Adrenal gland (tissue), 9 donors: ENCODE measurements at regions not wholly inside any gene's neighbourhood (a gene's known extent, or its start where the extent isn't known, plus 50 kb on each side); places are given as distances from the start of the nearest gene placed in this dataset.

ENCODE experiments used
- DNase-seq, 7 donors: peaks; one replicate each; pipeline ENCODE4 v3.0.0-alpha.2; 2019 to 2020
- H3K27ac ChIP-seq, 5 donors: fragments of 200-600 bp; sonication (generic) in 4 of 5; 1 replicate in 3 of 5; 2 replicates in 2 of 5; pipeline versions ENCODE4 v1.5.1 to v1.8.0; 2016 to 2020; ENCODE audit warnings: mild to moderate bottlenecking in 1 of 5
- H3K27me3 ChIP-seq: fragments of 200-600 bp; 2 replicates; pipeline ENCODE4 v1.8.0; 2021
- H3K36me3 ChIP-seq, 2 donors: fragments of 200-600 bp; replicated peaks in 1 of 2; 1 replicate in 1 of 2; 2 replicates in 1 of 2; pipeline versions ENCODE4 v1.5.1 to v1.8.0; 2018 to 2022
- H3K4me1 ChIP-seq, 2 donors: fragments of 200-600 bp; replicated peaks in 1 of 2; 1 replicate in 1 of 2; 2 replicates in 1 of 2; pipeline versions ENCODE4 v1.5.1 to v1.8.0; 2018 to 2021
- H3K4me3 ChIP-seq, 4 donors: fragments of 200-600 bp; sonication (generic) in 3 of 4; one replicate each; pipeline ENCODE4 v1.5.1; 2016 to 2018
- H3K9me3 ChIP-seq, 3 donors: fragments of 200-600 bp; sonication (generic) in 1 of 3; replicated peaks in 1 of 3; 1 replicate in 2 of 3; 2 replicates in 1 of 3; pipeline versions ENCODE4 v1.5.1 to v1.8.0; 2016 to 2021
- CTCF ChIP-seq, 6 experiments: fragments of 450-650 bp in 4 of 6; fragments of 200-600 bp in 2 of 6; sonication (generic) in 1 of 6; IDR thresholded peaks; 1 replicate in 5 of 6; 2 replicates in 1 of 6; pipeline versions ENCODE4 v1.5.1 to v1.8.0; 2016 to 2021; ENCODE audit warnings: antibody characterized with exemption in 6 of 6, mild to moderate bottlenecking in 2 of 6, moderate library complexity in 1 of 6
- POLR2A ChIP-seq, 2 donors: fragments of 450-650 bp; IDR thresholded peaks; one replicate each; pipeline ENCODE4 v1.6.1; 2017; ENCODE audit warnings: antibody characterized with exemption in 2 of 2, mild to moderate bottlenecking in 2 of 2, moderate library complexity in 1 of 2
- WGBS, 4 donors: extraction: QIAGEN DNeasy Blood & Tissue Kit in 2 of 4; methylation state at CpG; one replicate each; pipeline versions ENCODE4 v1.1.5 to v1.1.7; 2013 to 2017; 5-methylcytosine and 5-hydroxymethylcytosine counted together
- intact Hi-C, 2 donors: fragments of 100-400 bp; cut with DNase I; formaldehyde crosslinking; loops; one replicate each; pipeline versions ENCODE4 v1.14.1 to v1.15.0; 2022 to 2023
- donor health status: healthy with polysubstance abuse.
- donor health status: Bipolar disorder and iron deficiency.
- donor health status: DM: yes; HTN: yes; CAD: no.
- donor health status: DM: no; HTN: no; CAD: no.
- donor health status: DM: no; HTN: no; CAD: no.

GRCh38 chr18:23337599-23338444 is 115.3 kb upstream of the RIOK3 start:
- H3K4me3 ChIP-seq, result no peak overlapping the region
- no peak overlapping the region for H3K27ac ChIP-seq
- DNase-seq, result no peak
- TF ChIP-seq CTCF (IDR thresholded peaks at IDR 0.05), result no peak
- no peak for TF ChIP-seq POLR2A (IDR thresholded peaks at IDR 0.05)
- WGBS, 4 donors, result 90 to 98% (median 94%) methylated on average over 3 of the region's 3 CpGs
- peaks cover 0 to 14% of the 10 kb centered on the region in 2 donors for H3K4me1 ChIP-seq
- no peaks in the 10 kb centered on the region for H3K27me3 ChIP-seq
- intact Hi-C loops, result no loop called here
- H3K9me3 ChIP-seq, result no peaks in the 10 kb centered on the region
- no peaks in the 10 kb centered on the region for H3K36me3 ChIP-seq

DNA sequence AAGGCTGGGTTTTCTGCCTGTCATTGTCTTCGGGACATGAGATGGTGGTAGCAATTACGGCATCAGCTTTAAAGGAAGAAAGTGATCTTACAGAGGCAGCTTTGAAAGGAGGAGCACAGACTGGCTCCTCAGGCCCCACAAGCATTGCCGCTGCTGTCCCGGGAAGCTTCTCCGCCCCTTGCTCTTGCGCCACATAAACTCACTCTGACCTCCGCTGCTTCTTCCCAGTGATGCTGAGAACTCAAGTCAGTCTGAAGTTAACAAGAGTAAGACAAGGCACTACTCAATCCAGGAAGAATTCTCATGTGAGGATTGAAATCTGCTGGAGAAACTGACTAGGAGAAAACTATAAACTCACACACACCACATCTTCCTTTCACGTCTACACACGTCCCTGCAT is 112.4 kb upstream of the RIOK3 start:
- intact Hi-C loops, result no loop called here
- Histone ChIP-seq H3K27ac (no peak overlapping the region), H3K4me1 (peaks cover 0 to 10% of the 10 kb centered on the region in 2 donors), H3K27me3 (no peaks in the 10 kb centered on the region), H3K9me3 (no peaks in the 10 kb centered on the region), H3K4me3 (no peak overlapping the region), H3K36me3 (no peaks in the 10 kb centered on the region)
- WGBS, 4 donors, result 89 to 95% (median 93%) methylated on average over 9 of the region's 9 CpGs
- TF ChIP-seq POLR2A (IDR thresholded peaks at IDR 0.05) (no peak), CTCF (IDR thresholded peaks at IDR 0.05) (no peak)
- DNase-seq, result no peak

DNA sequence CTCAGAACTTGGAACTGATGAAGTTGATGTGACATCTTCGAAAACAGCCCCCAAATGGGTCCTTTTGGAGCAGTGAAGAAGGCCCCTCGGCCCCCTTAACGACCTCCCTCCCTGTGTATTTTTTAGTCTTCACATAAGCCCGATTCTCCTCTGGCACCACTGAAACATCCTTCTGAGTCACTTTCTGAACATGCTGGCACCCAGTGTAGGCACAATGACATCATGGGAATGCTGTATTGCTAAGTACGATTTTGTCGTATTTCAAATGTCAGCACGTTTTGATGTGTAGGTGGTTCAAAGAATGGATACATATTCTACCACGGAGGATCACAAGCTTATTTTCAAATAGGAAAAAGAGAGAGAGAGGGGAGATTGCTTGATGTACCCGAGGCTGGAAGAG is 111.7 kb upstream of the RIOK3 start:
- H3K27ac ChIP-seq, result no peak overlapping the region

DNA sequence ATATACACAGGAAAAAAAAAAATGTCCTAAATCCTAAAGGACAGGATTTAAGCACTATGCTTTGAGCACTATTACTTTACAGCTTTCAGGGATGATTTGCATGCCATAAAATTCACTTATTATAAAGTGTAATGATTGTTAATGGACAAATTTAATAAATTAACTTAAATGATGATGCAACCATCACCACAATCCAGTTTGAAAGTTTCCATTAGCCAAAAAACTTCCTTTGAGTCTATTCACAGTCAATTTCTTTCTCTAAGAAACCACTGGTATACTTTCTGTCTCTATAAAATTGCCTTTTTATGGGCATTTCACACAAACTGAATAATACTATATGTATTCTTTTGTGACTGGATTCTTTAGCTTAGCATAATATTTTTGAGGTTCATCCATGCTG is 111.1 kb upstream of the RIOK3 start:
- no peak overlapping the region for H3K27ac ChIP-seq
- no peaks in the 10 kb centered on the region for H3K36me3 ChIP-seq
- no peaks in the 10 kb centered on the region for H3K27me3 ChIP-seq
- no peak overlapping the region for H3K4me3 ChIP-seq
- intact Hi-C loops, result no loop called here
- no peak for TF ChIP-seq POLR2A (IDR thresholded peaks at IDR 0.05)
- no peak for TF ChIP-seq CTCF (IDR thresholded peaks at IDR 0.05)
- no peaks in the 10 kb centered on the region for H3K9me3 ChIP-seq
- no peaks in the 10 kb centered on the region for H3K4me1 ChIP-seq
- DNase-seq, result no peak

More for the DNA sequence above, 111.7 kb upstream of the RIOK3 start:
- WGBS, 4 donors, result 79 to 87% (median 84%) methylated on average over 9 of the region's 9 CpGs
- no peak for TF ChIP-seq CTCF (IDR thresholded peaks at IDR 0.05)
- no peak for TF ChIP-seq POLR2A (IDR thresholded peaks at IDR 0.05)
- Histone ChIP-seq H3K4me1 (peaks cover 0 to 4% of the 10 kb centered on the region in 2 donors), H3K36me3 (no peaks in the 10 kb centered on the region), H3K4me3 (no peak overlapping the region), H3K27me3 (no peaks in the 10 kb centered on the region), H3K9me3 (no peaks in the 10 kb centered on the region)
- no peak for DNase-seq
- intact Hi-C loops, result no loop called here
